ENCODE measurements at regions not wholly inside any gene's neighbourhood (a gene's known extent, or its start where the extent isn't known, plus 50 kb on each side); places are given as distances from the start of the nearest gene placed in this dataset.
A peak's percentile ranks its signal among the peaks of the same experiment; 100 is the strongest.

DNA sequence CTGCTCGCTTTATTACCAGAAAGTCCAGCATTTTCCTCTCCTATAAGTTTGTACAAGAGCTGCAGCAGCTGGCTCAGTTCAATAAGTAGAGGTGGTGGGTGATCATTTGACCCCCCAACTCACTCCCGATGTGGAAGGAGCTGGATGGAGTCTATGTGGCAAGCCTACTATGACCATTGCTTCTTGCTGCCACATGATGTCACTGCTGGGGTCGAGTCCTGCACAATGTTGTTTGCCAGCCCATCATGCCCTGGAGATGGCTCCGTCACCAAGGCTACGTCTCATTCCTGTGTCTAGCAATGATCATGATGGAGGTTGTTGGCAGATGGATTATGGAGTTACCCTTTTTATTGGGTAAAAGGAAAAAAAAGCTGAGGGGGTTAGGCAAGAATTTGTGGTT, 266.3 kb downstream of the PSAT1 start:
- no peak overlapping the region for H3K4me3 ChIP-seq (ENCODE audit: low read length, poor library complexity, severe bottlenecking)
- no peak overlapping the region for H3K4me2 ChIP-seq (ENCODE audit: low read depth, low read length, poor library complexity, severe bottlenecking)
- H3K9me3 ChIP-seq (ENCODE audit: insufficient read depth, low read depth, low read length): no peaks in the 10 kb centered on the region
- no peak overlapping the region for H3K9ac ChIP-seq (ENCODE audit: low read depth, low read length, poor library complexity, severe bottlenecking)
- no peak for TF ChIP-seq EZH2phosphoT487 (IDR thresholded peaks at IDR 0.05; ENCODE audit: borderline replicate concordance)
- TF ChIP-seq, protein P1, sequence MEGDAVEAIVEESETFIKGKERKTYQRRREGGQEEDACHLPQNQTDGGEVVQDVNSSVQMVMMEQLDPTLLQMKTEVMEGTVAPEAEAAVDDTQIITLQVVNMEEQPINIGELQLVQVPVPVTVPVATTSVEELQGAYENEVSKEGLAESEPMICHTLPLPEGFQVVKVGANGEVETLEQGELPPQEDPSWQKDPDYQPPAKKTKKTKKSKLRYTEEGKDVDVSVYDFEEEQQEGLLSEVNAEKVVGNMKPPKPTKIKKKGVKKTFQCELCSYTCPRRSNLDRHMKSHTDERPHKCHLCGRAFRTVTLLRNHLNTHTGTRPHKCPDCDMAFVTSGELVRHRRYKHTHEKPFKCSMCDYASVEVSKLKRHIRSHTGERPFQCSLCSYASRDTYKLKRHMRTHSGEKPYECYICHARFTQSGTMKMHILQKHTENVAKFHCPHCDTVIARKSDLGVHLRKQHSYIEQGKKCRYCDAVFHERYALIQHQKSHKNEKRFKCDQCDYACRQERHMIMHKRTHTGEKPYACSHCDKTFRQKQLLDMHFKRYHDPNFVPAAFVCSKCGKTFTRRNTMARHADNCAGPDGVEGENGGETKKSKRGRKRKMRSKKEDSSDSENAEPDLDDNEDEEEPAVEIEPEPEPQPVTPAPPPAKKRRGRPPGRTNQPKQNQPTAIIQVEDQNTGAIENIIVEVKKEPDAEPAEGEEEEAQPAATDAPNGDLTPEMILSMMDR (conservative IDR thresholded peaks at IDR 0.05; ENCODE audit: low read length): 0 out of 2 replicates have a peak, but pooled peaks have one; percentile 17
- no peaks in the 10 kb centered on the region for H3K27me3 ChIP-seq (ENCODE audit: insufficient read depth, low read length, poor library complexity, severe bottlenecking)
- no peaks in the 10 kb centered on the region for H3K9me2 ChIP-seq (replicated peaks; ENCODE audit: low read depth, low read length)
- H3K79me2 ChIP-seq (ENCODE audit: insufficient read depth, low read length): no peaks in the 10 kb centered on the region
- no peaks in the 10 kb centered on the region for H4K20me1 ChIP-seq (ENCODE audit: insufficient read depth, low read length, poor library complexity, severe bottlenecking)
- H3F3A ChIP-seq (ENCODE audit: low read depth): no peaks in the 10 kb centered on the region
- H3K36me3 ChIP-seq (ENCODE audit: insufficient read depth, low read length): no peaks in the 10 kb centered on the region
- no peaks in the 10 kb centered on the region for H3K4me1 ChIP-seq (ENCODE audit: insufficient read depth, low read length, poor library complexity, severe bottlenecking)
- no peak overlapping the region for H2AFZ ChIP-seq (ENCODE audit: low read length)

DNA sequence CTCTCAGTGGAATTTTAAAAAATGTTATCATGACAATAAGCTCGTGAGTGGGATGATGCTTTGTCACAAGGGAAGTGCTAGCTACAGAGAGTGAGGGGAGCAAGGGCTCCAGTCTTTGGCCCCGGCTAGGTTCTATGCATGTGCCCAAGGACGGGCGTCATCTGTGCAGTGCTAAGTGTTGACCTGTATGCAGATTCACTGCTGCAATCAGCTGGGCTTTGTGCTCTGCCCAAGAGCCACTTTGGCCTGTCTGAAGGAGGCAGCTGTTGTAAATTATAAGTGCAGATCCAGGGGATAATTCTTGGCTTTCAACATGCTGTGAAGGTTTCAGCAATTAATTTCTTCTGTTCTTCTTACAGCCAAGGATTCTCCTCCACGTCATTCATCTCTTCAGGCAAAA, 268.6 kb downstream of the PSAT1 start:
- no peak overlapping the region for H3K4me3 ChIP-seq (ENCODE audit: low read length, poor library complexity, severe bottlenecking)
- H3K4me2 ChIP-seq (ENCODE audit: low read depth, low read length, poor library complexity, severe bottlenecking): no peak overlapping the region
- no peak overlapping the region for H3K9ac ChIP-seq (ENCODE audit: low read depth, low read length, poor library complexity, severe bottlenecking)
- no peaks in the 10 kb centered on the region for H4K20me1 ChIP-seq (ENCODE audit: insufficient read depth, low read length, poor library complexity, severe bottlenecking)
- no peak overlapping the region for H2AFZ ChIP-seq (ENCODE audit: low read length)
- no peaks in the 10 kb centered on the region for H3K9me2 ChIP-seq (replicated peaks; ENCODE audit: low read depth, low read length)
- no peaks in the 10 kb centered on the region for H3K9me3 ChIP-seq (ENCODE audit: insufficient read depth, low read depth, low read length)
- no peaks in the 10 kb centered on the region for H3K27me3 ChIP-seq (ENCODE audit: insufficient read depth, low read length, poor library complexity, severe bottlenecking)
- no peaks in the 10 kb centered on the region for H3K79me2 ChIP-seq (ENCODE audit: insufficient read depth, low read length)
- H3K4me1 ChIP-seq (ENCODE audit: insufficient read depth, low read length, poor library complexity, severe bottlenecking): no peaks in the 10 kb centered on the region
- H3F3A ChIP-seq (ENCODE audit: low read depth): no peaks in the 10 kb centered on the region
- no peak for TF ChIP-seq EZH2phosphoT487 (IDR thresholded peaks at IDR 0.05; ENCODE audit: borderline replicate concordance)
- TF ChIP-seq, protein P1 (conservative IDR thresholded peaks at IDR 0.05; ENCODE audit: low read length): no peak
- no peaks in the 10 kb centered on the region for H3K36me3 ChIP-seq (ENCODE audit: insufficient read depth, low read length)

DNA sequence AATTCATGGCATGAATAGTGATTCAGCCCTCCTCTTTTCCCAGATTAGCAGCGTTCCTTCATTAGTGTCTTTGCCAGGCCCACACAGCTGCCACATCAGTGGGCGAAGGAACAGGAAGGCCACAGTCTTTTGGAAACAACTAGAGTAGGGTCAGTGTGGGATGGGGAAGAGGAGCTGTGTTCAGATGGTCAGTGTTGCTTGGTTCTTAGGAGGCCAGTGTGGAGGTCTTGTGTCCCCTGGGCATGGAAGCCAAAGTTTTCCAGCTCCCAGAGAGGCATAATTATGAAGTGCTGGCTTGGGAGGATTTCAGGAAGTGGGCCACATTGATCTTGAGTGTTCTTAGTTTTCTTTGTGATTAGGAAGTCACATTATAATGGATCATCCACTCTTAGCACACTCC, 269.6 kb downstream of the PSAT1 start:
- H3K4me2 ChIP-seq (ENCODE audit: low read depth, low read length, poor library complexity, severe bottlenecking): no peak overlapping the region
- H3K79me2 ChIP-seq (ENCODE audit: insufficient read depth, low read length): no peaks in the 10 kb centered on the region
- no peak overlapping the region for H3K9ac ChIP-seq (ENCODE audit: low read depth, low read length, poor library complexity, severe bottlenecking)
- no peaks in the 10 kb centered on the region for H3K36me3 ChIP-seq (ENCODE audit: insufficient read depth, low read length)
- no peak overlapping the region for H2AFZ ChIP-seq (ENCODE audit: low read length)
- no peaks in the 10 kb centered on the region for H3K27me3 ChIP-seq (ENCODE audit: insufficient read depth, low read length, poor library complexity, severe bottlenecking)
- no peaks in the 10 kb centered on the region for H3K4me1 ChIP-seq (ENCODE audit: insufficient read depth, low read length, poor library complexity, severe bottlenecking)
- no peaks in the 10 kb centered on the region for H3K9me2 ChIP-seq (replicated peaks; ENCODE audit: low read depth, low read length)
- TF ChIP-seq, protein P1 (conservative IDR thresholded peaks at IDR 0.05; ENCODE audit: low read length): no peak
- no peak for TF ChIP-seq EZH2phosphoT487 (IDR thresholded peaks at IDR 0.05; ENCODE audit: borderline replicate concordance)
- no peaks in the 10 kb centered on the region for H3K9me3 ChIP-seq (ENCODE audit: insufficient read depth, low read depth, low read length)
- H3K4me3 ChIP-seq (ENCODE audit: low read length, poor library complexity, severe bottlenecking): no peak overlapping the region
- H4K20me1 ChIP-seq (ENCODE audit: insufficient read depth, low read length, poor library complexity, severe bottlenecking): no peaks in the 10 kb centered on the region
- H3F3A ChIP-seq (ENCODE audit: low read depth): no peaks in the 10 kb centered on the region
